Natural killer cell (primary cell): ENCODE measurements at regions not wholly inside any gene's neighbourhood (a gene's known extent, or its start where the extent isn't known, plus 50 kb on each side); places are given as distances from the start of the nearest gene placed in this dataset.

Experiments
- ATAC-seq, 3 donors: fragments of 150-1000 bp in 2 of 3; fragments of 200-7000 bp in 1 of 3; cut with Tn5 transposase; 1 replicate in 1 of 3; 2 replicates in 2 of 3; pipeline ENCODE4 v1.10.0; 2021; ENCODE audit warnings: mild to moderate bottlenecking in 2 of 3, moderate library complexity in 2 of 3
- DNase-seq, 2 donors: peaks; one replicate each; pipeline versions ENCODE4 v3.0.0 to v3.0.0-alpha.2; 2013 to 2021; ENCODE audit warnings: mixed read lengths in 1 of 2
- H3K27ac ChIP-seq: one replicate; pipeline ENCODE4 v1.5.1; 2013; ENCODE audit warnings: mild to moderate bottlenecking, low read length
- H3K27me3 ChIP-seq: one replicate; pipeline ENCODE4 v1.6.1; 2013; ENCODE audit warnings: low read length; ENCODE audit not compliant: control insufficient read depth, insufficient read depth
- H3K36me3 ChIP-seq: one replicate; pipeline ENCODE4 v1.6.1; 2013; ENCODE audit warnings: low read length; ENCODE audit not compliant: control insufficient read depth, insufficient read depth
- H3K4me1 ChIP-seq: one replicate; pipeline ENCODE4 v1.6.1; 2013; ENCODE audit warnings: low read length; ENCODE audit not compliant: control insufficient read depth, insufficient read depth
- H3K4me3 ChIP-seq: one replicate; pipeline ENCODE4 v1.5.1; 2013; ENCODE audit warnings: low read length
- H3K9me3 ChIP-seq: one replicate; pipeline ENCODE4 v1.6.1; 2013; ENCODE audit warnings: low read length; ENCODE audit not compliant: control insufficient read depth, insufficient read depth
- H3K27ac Mint-ChIP-seq, 2 donors: one replicate each; pipeline ENCODE4 v1.8.0; 2022; ENCODE audit warnings: mild to moderate bottlenecking in 2 of 2, mixed read lengths in 2 of 2, moderate library complexity in 1 of 2
- H3K27me3 Mint-ChIP-seq, 2 donors: one replicate each; pipeline ENCODE4 v1.8.0; 2022; ENCODE audit warnings: low read depth in 2 of 2, mixed read lengths in 2 of 2
- H3K36me3 Mint-ChIP-seq: one replicate; pipeline ENCODE4 v1.8.0; 2022; ENCODE audit warnings: mixed read lengths
- H3K4me1 Mint-ChIP-seq, 2 donors: one replicate each; pipeline ENCODE4 v1.8.0; 2022; ENCODE audit warnings: mixed read lengths in 2 of 2
- H3K4me3 Mint-ChIP-seq: one replicate; pipeline ENCODE4 v1.8.0; 2022; ENCODE audit warnings: mild to moderate bottlenecking, moderate library complexity, mixed read lengths
- H3K9me3 Mint-ChIP-seq, 2 donors: one replicate each; pipeline ENCODE4 v1.8.0; 2022; ENCODE audit warnings: mixed read lengths in 2 of 2
- CTCF ChIP-seq: fragments of 200-600 bp; IDR thresholded peaks from one replicate; pipeline ENCODE4 v1.8.0; 2022; ENCODE audit warnings: antibody characterized with exemption
- WGBS: methylation state at CpG from one replicate; pipeline ENCODE4 v1.1.7; 2013; ENCODE audit warnings: missing lambda C conversion rate; ENCODE audit not compliant: insufficient coverage; 5-methylcytosine and 5-hydroxymethylcytosine counted together
- intact Hi-C: fragments of 100-400 bp; cut with micrococcal nuclease; formaldehyde crosslinking; loops from one replicate; pipeline ENCODE4 v1.14.2; 2022

- no peaks in the 10 kb centered on the region for H3K27me3 ChIP-seq
- Mint-ChIP-seq H3K4me1 (no peaks in the 10 kb centered on the region), H3K27me3 (peaks cover 0 to 5% of the 10 kb centered on the region in 2 donors), H3K27ac (no peak overlapping the region), H3K36me3 (no peaks in the 10 kb centered on the region), H3K9me3 (no peaks in the 10 kb centered on the region), H3K4me3 (no peak overlapping the region)
- no peaks in the 10 kb centered on the region for H3K9me3 ChIP-seq
- H3K4me1 ChIP-seq, result no peaks in the 10 kb centered on the region
- no peak overlapping the region for H3K27ac ChIP-seq
- WGBS, result 89% methylated on average over 16 of the region's 16 CpGs
- H3K4me3 ChIP-seq, result no peak overlapping the region
- DNase-seq (no peak), ATAC-seq (no peak)
- TF ChIP-seq CTCF, result no peak
- intact Hi-C loops, result no loop called here
- no peaks in the 10 kb centered on the region for H3K36me3 ChIP-seq
Measured at GRCh38 chr2:129766374-129766993, 213.0 kb upstream of the RAB6C start.

GRCh38 chr2:129767346-129768035, 212.0 kb upstream of the RAB6C start:
- H3K36me3 ChIP-seq, result no peaks in the 10 kb centered on the region
- Mint-ChIP-seq H3K36me3 (no peaks in the 10 kb centered on the region), H3K9me3 (no peaks in the 10 kb centered on the region), H3K4me3 (no peak overlapping the region), H3K27me3 (peaks cover 0 to 12% of the 10 kb centered on the region in 2 donors), H3K4me1 (no peaks in the 10 kb centered on the region), H3K27ac (no peak overlapping the region)
- no peak for TF ChIP-seq CTCF
- H3K9me3 ChIP-seq, result no peaks in the 10 kb centered on the region
- 92% methylated on average over 22 of the region's 22 CpGs for WGBS
- intact Hi-C loops, result no loop called here
- H3K4me1 ChIP-seq, result no peaks in the 10 kb centered on the region
- no peak for DNase-seq
- no peaks in the 10 kb centered on the region for H3K27me3 ChIP-seq
- no peak for ATAC-seq
- no peak overlapping the region for H3K27ac ChIP-seq
- H3K4me3 ChIP-seq, result no peak overlapping the region

GRCh38 chr2:129768036-129768386, 211.5 kb upstream of the RAB6C start:
- DNase-seq (no peak), ATAC-seq (no peak)
- H3K36me3 Mint-ChIP-seq, result no peaks in the 10 kb centered on the region
- H3K27ac Mint-ChIP-seq, result no peak overlapping the region
- WGBS, result 78% methylated on average over 6 of the region's 6 CpGs
- TF ChIP-seq CTCF, result no peak
- intact Hi-C loops, result no loop called here
- no peaks in the 10 kb centered on the region for H3K9me3 Mint-ChIP-seq
- H3K9me3 ChIP-seq, result no peaks in the 10 kb centered on the region
- no peaks in the 10 kb centered on the region for H3K4me1 Mint-ChIP-seq
- no peaks in the 10 kb centered on the region for H3K4me1 ChIP-seq
- H3K27me3 Mint-ChIP-seq, result peaks cover 0 to 12% of the 10 kb centered on the region in 2 donors
- H3K27me3 ChIP-seq, result no peaks in the 10 kb centered on the region
- no peak overlapping the region for H3K4me3 Mint-ChIP-seq
- H3K4me3 ChIP-seq, result no peak overlapping the region
- no peaks in the 10 kb centered on the region for H3K36me3 ChIP-seq
- no peak overlapping the region for H3K27ac ChIP-seq
